Sigmoid colon (tissue), 6 donors: ENCODE measurements at regions not wholly inside any gene's neighbourhood (a gene's known extent, or its start where the extent isn't known, plus 50 kb on each side); places are given as distances from the start of the nearest gene placed in this dataset.

Experiments used
- DNase-seq: peaks from one replicate; pipeline ENCODE4 v3.0.0-alpha.2; 2019
- H3K27ac ChIP-seq, 4 donors: fragments of 200-600 bp; sonication (generic); one replicate each; pipeline ENCODE4 v1.5.1; 2016 to 2019; ENCODE audit warnings: mild to moderate bottlenecking in 1 of 4
- H3K27me3 ChIP-seq, 3 donors: fragments of 200-600 bp; sonication (generic); one replicate each; pipeline ENCODE4 v1.5.1; 2019; ENCODE audit warnings: mild to moderate bottlenecking in 1 of 3
- H3K36me3 ChIP-seq, 4 donors: fragments of 200-600 bp; sonication (generic); one replicate each; pipeline ENCODE4 v1.5.1; 2016 to 2019
- H3K4me1 ChIP-seq, 4 donors: fragments of 200-600 bp; sonication (generic); one replicate each; pipeline ENCODE4 v1.5.1; 2017 to 2019
- H3K4me3 ChIP-seq, 4 donors: fragments of 200-600 bp; sonication (generic); one replicate each; pipeline ENCODE4 v1.5.1; 2017 to 2019; ENCODE audit warnings: mild to moderate bottlenecking in 2 of 4, moderate library complexity in 1 of 4
- H3K9me3 ChIP-seq, 4 donors: fragments of 200-600 bp in 3 of 4; sonication (generic) in 3 of 4; one replicate each; pipeline versions ENCODE4 v1.5.1 to v1.6.1; 2013 to 2019
- EP300 ChIP-seq, 4 donors: sonication (generic); formaldehyde crosslinking; IDR thresholded peaks; one replicate each; pipeline ENCODE4 v1.6.1; 2017; ENCODE audit warnings: antibody characterized with exemption in 4 of 4
- POLR2A ChIP-seq, 2 donors: fragments of 450-650 bp; IDR thresholded peaks; one replicate each; pipeline ENCODE4 v1.6.1; 2016; ENCODE audit warnings: antibody characterized with exemption in 2 of 2, mild to moderate bottlenecking in 2 of 2, moderate library complexity in 2 of 2
- POLR2AphosphoS5 ChIP-seq, 4 donors: sonication (generic); formaldehyde crosslinking; IDR thresholded peaks; one replicate each; pipeline ENCODE4 v1.6.1; 2017; ENCODE audit warnings: antibody characterized with exemption in 4 of 4
- WGBS, 2 donors: extraction: QIAGEN DNeasy Blood & Tissue Kit; methylation state at CpG; one replicate each; pipeline ENCODE4 v1.1.7; 2013; 5-methylcytosine and 5-hydroxymethylcytosine counted together
- intact Hi-C: fragments of 100-400 bp; cut with DNase I; formaldehyde crosslinking; loops from one replicate; pipeline ENCODE4 v1.15.1; 2023
- TF ChIP-seq, protein P1 (sequence below), 4 experiments: fragments of 450-650 bp in 3 of 4; fragments of 200-600 bp in 1 of 4; IDR thresholded peaks; one replicate each; pipeline ENCODE4 v1.5.1; 2016 to 2019; ENCODE audit warnings: antibody characterized with exemption in 4 of 4, mild to moderate bottlenecking in 3 of 4, moderate library complexity in 2 of 4
- donor health status: healthy with polysubstance abuse.
- donor health status: healthy.

DNA sequence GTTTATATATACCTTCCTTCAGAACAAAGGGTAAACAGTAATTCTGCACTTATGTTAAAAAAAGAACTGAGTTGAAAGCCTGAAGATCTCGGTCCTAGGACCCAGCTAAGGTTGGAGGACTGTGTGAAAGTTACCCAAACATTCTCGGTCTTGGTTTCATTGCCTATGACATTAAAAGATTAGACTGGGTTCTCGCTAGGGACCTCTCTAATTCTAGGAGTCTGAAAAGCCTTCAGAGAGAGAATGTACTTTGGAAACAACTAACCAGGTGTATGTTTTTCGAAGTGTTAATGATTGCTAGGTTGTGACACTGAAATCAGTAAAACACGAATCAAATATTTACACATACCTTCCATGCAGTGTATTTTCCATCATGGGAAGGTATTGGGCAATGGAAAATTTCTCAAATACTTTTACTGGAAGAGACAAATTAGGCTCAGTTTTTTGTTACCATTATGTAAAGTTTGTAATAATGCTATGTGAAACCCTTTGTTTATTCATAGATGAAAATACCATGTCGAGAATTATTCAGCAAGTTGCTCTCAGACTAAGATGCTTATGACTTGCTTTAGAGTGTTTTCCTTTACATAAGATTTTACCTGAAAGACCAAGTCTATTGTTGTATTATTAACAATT, 113.7 kb upstream of the LOC128125822 start:
- intact Hi-C loops, result no loop called here
- Histone ChIP-seq H3K9me3 (no peaks in the 10 kb centered on the region), H3K36me3 (no peaks in the 10 kb centered on the region), H3K27ac (no peak overlapping the region), H3K4me1 (peaks cover 0 to 10% (median 3%) of the 10 kb centered on the region in 4 donors), H3K4me3 (no peak overlapping the region), H3K27me3 (no peaks in the 10 kb centered on the region)
- no peak for DNase-seq
- TF ChIP-seq, protein P1, sequence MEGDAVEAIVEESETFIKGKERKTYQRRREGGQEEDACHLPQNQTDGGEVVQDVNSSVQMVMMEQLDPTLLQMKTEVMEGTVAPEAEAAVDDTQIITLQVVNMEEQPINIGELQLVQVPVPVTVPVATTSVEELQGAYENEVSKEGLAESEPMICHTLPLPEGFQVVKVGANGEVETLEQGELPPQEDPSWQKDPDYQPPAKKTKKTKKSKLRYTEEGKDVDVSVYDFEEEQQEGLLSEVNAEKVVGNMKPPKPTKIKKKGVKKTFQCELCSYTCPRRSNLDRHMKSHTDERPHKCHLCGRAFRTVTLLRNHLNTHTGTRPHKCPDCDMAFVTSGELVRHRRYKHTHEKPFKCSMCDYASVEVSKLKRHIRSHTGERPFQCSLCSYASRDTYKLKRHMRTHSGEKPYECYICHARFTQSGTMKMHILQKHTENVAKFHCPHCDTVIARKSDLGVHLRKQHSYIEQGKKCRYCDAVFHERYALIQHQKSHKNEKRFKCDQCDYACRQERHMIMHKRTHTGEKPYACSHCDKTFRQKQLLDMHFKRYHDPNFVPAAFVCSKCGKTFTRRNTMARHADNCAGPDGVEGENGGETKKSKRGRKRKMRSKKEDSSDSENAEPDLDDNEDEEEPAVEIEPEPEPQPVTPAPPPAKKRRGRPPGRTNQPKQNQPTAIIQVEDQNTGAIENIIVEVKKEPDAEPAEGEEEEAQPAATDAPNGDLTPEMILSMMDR (IDR thresholded peaks at IDR 0.05), result no peak
- no peak for TF ChIP-seq POLR2A (IDR thresholded peaks at IDR 0.05)
- no peak for TF ChIP-seq POLR2AphosphoS5 (IDR thresholded peaks at IDR 0.05)
- no peak for TF ChIP-seq EP300 (IDR thresholded peaks at IDR 0.05)
- WGBS, 2 donors, result 16 to 61% methylated on average over 6 of the region's 6 CpGs

DNA sequence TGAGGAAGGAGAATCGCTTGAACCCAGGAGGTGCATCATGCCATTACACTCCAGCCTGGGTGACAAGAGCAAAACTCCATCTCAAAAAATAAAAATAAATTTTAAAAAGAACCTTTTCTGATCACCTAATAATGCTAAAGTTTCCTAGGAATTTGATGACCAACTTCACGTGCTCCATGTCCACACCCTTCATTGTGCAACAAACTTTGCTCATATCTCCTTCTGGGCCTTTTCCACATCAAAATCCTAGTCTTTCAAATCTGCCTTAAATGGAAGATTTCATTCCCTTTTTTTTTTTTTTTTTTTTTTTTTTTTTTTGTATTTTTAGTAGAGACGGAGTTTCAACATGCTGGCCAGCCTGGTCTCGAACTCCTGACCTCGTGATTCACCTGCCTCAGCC, 112.5 kb upstream of the LOC128125822 start:
- intact Hi-C loops, result no loop called here
- no peak for TF ChIP-seq EP300 (IDR thresholded peaks at IDR 0.05)
- TF ChIP-seq, protein P1 (IDR thresholded peaks at IDR 0.05), result no peak
- no peak for TF ChIP-seq POLR2A (IDR thresholded peaks at IDR 0.05)
- Histone ChIP-seq H3K36me3 (no peaks in the 10 kb centered on the region), H3K4me3 (no peak overlapping the region), H3K27ac (no peak overlapping the region), H3K9me3 (no peaks in the 10 kb centered on the region), H3K4me1 (peaks cover 0 to 10% (median 3%) of the 10 kb centered on the region in 4 donors), H3K27me3 (no peaks in the 10 kb centered on the region)
- WGBS, 2 donors, result 58 to 84% methylated on average over 5 of the region's 5 CpGs
- DNase-seq, result no peak

DNA sequence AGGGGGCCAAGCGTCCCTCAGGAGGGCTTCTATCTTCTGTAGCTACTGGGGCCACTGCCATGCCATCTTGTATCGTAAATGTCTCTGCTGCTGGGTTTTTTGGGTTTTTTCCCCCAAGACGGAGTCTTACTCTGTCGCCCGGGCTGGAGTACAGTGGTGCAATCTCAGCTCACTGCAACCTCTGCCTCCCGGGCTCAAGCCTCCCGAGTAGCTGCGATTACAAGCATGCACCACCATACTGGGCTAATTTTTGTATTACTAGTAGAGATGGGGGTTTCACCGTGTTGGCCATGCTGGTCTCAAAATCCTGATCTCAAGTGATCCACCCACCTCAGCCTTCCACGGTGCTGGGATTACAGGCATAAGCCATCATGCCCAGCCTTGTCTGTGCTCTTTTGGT, 111.3 kb upstream of the LOC128125822 start:
- Histone ChIP-seq H3K4me3 (no peak overlapping the region), H3K9me3 (no peaks in the 10 kb centered on the region), H3K4me1 (peaks cover 0 to 10% (median 3%) of the 10 kb centered on the region in 4 donors), H3K27ac (no peak overlapping the region), H3K36me3 (no peaks in the 10 kb centered on the region), H3K27me3 (no peaks in the 10 kb centered on the region)
- intact Hi-C loops, result no loop called here
- no peak for DNase-seq
- TF ChIP-seq, protein P1 (IDR thresholded peaks at IDR 0.05), result no peak
- TF ChIP-seq EP300 (IDR thresholded peaks at IDR 0.05), result no peak
- TF ChIP-seq POLR2AphosphoS5 (IDR thresholded peaks at IDR 0.05), result no peak
- TF ChIP-seq POLR2A (IDR thresholded peaks at IDR 0.05), result no peak
- WGBS, 2 donors, result 95 to 96% methylated on average over 10 of the region's 10 CpGs

DNA sequence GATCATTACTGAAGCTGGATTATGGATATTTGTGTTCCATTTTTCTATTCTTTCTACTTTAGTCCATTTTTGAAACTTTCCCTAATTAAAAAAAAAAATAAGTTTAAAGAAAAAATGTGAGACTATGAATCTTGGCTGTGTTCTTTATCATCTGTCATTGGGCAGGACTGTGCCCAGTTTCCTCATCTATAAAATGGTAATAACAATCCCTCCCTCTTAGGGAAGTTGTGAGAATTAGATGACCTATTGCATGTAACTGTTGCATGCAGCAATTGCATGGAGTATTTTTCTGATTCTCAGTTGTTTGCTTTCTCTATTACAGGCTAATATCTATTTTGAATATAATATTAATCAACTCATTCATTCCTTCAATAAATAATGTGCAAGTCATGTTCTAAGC, 108.2 kb upstream of the LOC128125822 start:
- no peak for DNase-seq

DNA sequence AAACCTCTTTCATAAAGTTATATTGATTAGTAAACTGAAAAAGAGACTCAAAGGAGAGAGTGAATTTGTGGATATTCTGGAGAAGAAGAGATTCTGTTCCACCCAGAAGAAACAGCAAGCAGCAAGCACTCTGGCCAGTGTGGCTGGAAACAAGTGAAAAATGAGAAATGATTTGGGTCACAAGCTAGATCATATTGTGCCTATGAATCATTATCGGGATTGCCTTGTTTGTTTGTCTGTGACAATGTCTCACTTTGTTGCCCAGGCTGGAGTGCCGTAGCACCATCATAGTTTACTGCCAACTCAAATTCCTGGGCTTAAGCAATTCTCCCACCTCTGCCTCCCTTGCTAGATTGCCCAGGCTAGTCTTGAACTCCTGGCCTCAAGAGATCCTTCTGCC, 106.5 kb upstream of the LOC128125822 start:
- H3K9me3 ChIP-seq, result no peaks in the 10 kb centered on the region
- H3K27me3 ChIP-seq, result no peaks in the 10 kb centered on the region
- H3K36me3 ChIP-seq, result no peaks in the 10 kb centered on the region
- 67 to 86% methylated on average over 2 of the region's 2 CpGs for WGBS, 2 donors
- H3K27ac ChIP-seq, result no peak overlapping the region
- peaks cover 0 to 10% (median 3%) of the 10 kb centered on the region in 4 donors for H3K4me1 ChIP-seq
- no peak for DNase-seq
- H3K4me3 ChIP-seq, result no peak overlapping the region
- TF ChIP-seq, protein P1 (IDR thresholded peaks at IDR 0.05), result no peak
- TF ChIP-seq POLR2AphosphoS5 (IDR thresholded peaks at IDR 0.05), result no peak
- no peak for TF ChIP-seq POLR2A (IDR thresholded peaks at IDR 0.05)
- no peak for TF ChIP-seq EP300 (IDR thresholded peaks at IDR 0.05)
- intact Hi-C loops, result no loop called here

More for the DNA sequence above, 108.2 kb upstream of the LOC128125822 start:
- intact Hi-C loops, result no loop called here
- Histone ChIP-seq H3K9me3 (no peaks in the 10 kb centered on the region), H3K27me3 (no peaks in the 10 kb centered on the region), H3K36me3 (no peaks in the 10 kb centered on the region), H3K4me1 (peaks cover 0 to 10% (median 3%) of the 10 kb centered on the region in 4 donors), H3K4me3 (no peak overlapping the region), H3K27ac (no peak overlapping the region)
- TF ChIP-seq EP300 (IDR thresholded peaks at IDR 0.05), result no peak
